HG02943 (cell line): ENCODE measurements at regions not wholly inside any gene's neighbourhood (a gene's known extent, or its start where the extent isn't known, plus 50 kb on each side); places are given as distances from the start of the nearest gene placed in this dataset.

ENCODE experiments used
- ATAC-seq: cut with Tn5 transposase; IDR thresholded peaks from one replicate; pipeline ENCODE4 v1.9.1; 2021; ENCODE audit warnings: mild to moderate bottlenecking, low read depth, moderate library complexity; ENCODE audit not compliant: unreplicated experiment

DNA sequence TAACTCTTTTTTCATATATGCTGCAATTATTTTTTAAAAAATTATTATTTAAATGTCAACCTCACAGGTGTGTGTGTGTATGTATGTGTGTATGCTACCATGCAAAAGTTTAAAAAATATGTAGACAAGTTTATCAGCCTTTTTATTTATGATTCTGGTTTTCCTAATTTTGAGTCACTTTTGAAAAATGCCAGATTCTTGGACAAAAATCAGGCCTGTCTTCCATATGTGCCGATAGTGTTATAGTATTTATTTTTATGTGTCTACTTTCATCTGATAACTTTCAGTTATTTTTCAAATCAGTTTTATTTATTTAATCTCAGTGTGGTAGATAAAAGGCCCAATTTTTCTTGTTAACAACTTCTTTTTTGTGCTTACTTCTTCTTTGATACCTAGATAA lies 176.2 kb downstream of the RDH14 start:
- no peak for ATAC-seq

DNA sequence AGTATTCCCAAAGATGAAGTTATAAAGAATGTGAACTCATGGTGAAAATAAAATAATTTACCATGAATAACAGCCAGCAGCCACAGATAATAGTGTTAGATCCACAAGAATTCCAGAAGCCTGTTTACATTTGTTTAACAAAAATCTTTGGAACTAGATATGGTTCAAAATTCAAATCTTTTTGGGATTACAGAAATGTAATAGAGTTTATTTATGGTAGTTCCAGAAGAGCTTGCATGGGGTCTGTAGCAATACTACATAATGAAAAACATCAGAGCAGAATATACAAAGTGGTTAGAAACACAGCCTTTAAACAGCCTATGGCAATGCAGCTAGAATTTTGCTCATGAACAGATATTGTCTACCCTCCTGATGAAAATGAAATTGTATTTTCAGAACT lies 179.1 kb downstream of the RDH14 start:
- no peak for ATAC-seq

DNA sequence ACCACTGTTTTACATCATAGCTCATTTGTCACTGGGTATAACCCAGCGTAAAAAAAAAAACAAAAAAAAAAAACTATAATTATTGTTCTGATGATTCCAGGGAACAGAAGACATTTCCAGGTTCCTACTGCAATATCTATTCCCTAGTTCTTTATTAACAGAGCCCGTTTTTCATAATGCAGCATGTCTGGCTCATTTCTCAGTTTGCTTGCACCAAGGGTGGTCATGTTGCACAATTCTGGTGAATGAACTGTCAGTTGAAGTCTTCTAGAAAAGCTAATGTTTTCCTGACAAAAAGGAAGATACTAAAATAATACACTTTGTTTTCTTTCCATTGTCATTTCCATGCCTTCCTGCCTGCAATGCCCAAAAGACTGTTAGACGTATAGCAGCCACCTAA lies 180.1 kb downstream of the RDH14 start:
- ATAC-seq = no peak

DNA sequence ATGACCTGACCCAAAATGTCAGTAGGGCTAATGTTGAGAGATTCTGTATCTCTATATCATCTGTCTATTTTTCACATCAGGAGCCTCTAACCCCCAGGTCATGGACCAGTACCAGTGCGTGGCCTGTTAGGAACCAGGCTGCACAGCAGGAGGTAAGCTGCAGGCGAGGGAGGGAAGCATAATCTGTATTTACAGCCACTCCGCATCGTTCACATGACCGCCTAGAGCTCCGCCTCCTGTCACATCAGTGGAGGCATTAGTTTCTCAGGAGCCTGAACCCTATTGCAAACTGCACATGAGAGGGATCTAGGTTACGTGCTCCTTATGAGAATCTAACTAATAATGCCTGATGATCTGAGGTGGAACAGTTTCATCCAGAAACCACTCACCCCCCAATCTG lies 180.6 kb downstream of the RDH14 start:
- ATAC-seq = no peak

DNA sequence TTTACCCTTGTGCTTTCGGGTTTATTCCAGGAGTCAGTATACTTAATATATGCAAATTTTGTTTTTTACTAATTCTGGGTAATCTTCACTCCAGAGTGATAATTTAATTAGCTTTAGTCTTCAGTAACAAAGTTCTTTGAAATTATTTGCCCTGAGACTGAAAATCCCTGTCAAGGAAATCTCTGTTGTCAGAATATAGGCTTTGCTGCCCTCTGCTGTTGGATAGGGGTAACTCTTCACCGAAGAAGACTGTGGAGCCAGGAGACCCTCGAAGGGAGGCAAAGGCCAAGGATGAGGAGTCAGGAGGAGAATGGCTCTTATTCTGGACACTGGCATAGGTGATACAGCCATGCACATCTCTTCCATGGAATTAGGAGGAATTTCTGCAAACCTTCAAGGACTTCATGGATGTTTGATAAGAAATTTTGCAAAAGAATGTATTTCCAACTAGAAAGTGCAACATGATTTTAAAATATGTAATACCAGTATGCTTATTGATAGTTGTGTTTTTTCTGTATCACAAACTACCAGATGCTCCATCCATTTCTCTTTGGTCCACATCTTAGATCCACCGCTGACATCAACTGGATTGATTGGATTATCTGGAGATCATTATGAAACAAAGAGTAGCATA lies 182.3 kb downstream of the RDH14 start:
- no peak for ATAC-seq

DNA sequence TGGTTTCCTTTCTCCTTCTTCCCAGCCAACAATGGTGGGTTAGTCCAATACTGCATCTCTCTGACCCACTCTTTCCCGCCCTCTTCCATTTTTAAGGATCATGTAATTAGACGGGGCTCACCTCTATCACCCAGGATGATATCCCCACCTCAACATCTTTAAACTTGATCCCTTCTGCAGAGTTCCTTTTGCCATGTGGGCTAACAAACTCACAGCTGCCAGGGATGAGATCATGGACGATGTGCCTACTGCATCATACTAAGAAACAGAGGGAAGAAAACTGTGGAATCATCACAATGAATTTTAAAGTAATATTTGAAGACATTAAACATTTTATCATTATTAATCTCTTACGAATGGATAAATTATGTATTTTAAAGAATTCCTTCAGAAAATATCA lies 183.5 kb downstream of the RDH14 start:
- no peak for ATAC-seq

DNA sequence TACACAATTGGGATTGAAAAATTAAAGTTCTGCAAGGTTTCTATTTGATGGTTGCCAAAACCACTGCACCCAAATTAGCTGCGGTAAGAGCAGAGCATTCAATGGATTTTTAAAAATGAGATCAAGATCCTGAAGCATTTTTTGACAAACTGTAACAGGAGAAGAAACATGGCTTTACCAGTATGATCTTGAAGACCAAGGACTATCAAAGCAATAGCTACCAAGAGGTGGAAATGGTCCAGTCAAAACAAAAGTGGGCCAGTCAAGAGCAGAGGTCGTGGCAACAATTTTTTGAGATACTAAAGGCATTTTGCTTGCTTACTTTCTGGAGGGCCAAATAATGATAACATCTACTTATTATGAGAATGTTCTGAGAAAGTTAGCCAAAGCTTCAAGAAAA lies 186.8 kb downstream of the RDH14 start:
- no peak for ATAC-seq

DNA sequence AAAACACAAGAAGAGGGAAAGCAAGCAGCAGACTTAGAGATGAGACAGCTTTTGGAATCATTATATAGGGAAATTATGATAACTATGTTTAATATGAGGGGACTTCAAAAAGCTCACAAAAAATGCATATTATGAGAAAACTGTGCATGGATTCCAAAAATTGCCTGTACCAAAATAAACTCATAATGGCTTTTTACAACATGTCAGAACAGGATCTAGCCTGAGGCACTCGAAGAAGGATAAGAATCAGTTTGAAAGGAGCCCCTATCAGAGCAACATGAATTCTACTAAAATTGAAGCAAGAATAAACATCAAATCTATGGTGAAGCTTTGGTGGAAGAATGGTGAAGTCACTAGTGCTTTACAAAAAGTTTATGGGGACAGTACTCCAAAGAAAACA lies 187.4 kb downstream of the RDH14 start:
- ATAC-seq = no peak

DNA sequence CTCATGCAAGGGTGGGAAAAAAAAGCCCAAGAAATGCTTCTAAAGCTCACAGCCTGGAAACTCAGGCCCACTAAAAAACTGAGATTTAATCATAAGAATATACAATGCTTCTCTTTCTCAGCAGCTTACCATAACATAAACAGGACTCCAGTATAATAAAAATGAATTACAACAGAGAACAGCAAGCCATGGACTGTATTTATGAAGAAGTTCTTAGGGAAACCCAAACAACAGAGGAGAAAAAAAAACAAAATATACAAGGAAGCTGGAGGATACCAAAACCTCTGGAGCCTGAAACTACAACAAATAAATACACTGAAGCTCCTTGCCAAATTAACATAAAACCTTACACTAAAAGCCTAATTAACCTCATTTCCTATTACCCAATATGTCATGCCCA lies 187.8 kb downstream of the RDH14 start:
- no peak for ATAC-seq

DNA sequence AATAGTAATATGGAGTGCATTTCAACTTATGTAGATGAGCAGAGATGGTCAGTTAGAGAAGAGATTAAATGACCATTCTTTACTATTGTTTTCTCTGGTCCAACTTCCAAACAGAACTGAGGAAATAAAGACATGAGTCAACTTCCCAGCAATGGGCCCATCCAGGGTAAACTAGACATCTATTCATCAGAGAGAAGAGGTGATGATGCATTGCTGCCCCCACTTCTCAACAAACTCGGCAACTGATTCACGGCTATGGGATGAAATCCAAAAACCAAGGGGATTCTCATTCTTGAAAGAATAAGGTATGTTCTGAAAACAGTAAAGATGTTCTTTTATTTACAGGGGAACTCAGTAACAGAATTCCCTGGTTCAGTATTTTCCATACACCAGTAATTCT lies 190.7 kb downstream of the RDH14 start:
- ATAC-seq = no peak

DNA sequence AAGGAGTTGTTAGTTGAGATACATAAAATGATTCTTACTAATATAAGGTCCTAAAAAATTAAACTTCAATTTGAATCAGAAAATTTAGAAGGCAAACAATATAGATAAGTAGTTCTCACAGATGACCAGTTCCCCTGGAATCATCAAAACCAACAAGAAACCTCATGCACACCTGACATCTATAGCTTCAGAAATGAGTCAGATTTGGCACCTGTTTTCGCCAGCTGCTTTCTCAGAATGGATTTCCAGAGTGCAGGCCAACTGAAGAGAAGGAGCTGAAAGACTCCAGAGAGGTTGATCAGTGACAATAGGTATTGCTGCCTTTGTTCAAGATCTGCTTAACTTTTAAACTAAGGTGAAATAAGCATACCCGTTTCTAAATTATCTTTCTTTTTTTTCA lies 192.4 kb downstream of the RDH14 start:
- no peak for ATAC-seq

DNA sequence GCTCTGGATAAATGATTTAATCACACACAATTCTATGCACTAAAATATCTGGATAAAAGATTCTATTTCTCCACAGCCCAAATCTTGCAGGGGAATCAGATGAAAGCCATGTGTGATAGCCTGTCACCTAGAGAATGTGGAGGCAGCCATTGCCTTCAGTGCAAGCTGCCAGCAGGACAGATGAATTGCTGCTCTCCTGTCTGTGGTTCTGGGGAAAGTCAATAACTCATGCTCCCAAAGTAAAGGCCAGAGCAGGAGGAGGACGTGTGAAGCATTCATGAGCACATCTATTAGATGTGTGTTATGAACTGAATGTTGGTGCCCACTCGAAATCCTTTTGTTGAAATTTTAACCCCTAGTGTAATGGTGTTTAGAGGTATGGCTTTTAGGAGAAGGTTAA lies 195.1 kb downstream of the RDH14 start:
- ATAC-seq = no peak

DNA sequence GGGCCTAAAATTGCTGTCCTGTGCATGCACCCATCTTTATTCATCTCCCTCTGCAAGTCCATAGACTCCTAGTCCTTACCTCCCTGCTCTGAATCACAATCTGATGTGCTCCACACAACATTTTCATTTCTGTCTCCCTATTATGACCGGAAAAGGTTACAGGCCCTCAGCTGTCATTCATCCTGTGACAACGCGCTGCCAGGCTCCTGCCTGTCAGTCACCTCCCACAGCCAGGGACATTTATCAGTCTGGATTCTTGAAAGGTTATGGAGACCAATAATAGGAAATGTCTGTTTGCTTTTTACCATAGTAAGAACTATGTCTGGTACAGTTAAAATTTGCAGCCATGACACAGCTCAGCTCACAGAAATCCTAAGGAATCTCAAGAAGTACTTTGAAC lies 197.1 kb downstream of the RDH14 start:
- ATAC-seq = no peak

DNA sequence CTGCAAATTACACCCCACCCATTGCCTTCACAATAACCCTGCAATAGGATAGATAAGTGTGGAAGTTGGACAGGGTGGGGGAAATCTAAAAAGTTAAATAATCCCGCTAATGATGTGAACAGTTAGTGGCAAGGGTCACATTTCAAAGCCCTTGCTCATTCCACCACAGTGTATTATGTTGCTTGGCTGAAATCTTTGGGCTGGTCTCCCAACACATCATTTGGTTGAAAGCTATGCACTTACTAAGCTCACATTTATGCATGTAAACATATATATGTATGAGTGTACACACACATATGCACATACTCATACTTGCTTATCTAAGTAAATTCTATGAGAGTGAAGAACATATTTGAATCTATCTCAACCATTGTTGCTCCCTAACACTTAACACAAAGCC lies 197.8 kb downstream of the RDH14 start:
- ATAC-seq = no peak

DNA sequence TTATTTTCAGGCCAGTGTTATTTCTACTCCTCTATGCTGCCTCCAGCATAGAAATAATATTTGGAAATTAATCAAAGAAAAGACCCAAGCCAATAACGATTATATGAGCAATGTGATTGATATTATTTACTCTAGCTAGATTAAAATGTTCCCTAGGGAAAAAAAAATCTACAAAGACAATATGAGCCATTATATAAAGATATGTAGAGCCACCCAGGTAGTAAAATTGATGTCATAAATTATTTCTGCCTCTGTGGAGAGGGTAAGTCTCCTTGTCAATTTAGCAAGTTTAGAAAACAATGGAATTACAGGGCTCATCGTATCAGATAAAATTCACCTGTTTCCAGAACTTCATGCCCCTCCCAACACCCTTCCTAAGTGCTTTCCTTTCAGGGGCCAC lies 202.9 kb downstream of the RDH14 start:
- ATAC-seq = no peak

DNA sequence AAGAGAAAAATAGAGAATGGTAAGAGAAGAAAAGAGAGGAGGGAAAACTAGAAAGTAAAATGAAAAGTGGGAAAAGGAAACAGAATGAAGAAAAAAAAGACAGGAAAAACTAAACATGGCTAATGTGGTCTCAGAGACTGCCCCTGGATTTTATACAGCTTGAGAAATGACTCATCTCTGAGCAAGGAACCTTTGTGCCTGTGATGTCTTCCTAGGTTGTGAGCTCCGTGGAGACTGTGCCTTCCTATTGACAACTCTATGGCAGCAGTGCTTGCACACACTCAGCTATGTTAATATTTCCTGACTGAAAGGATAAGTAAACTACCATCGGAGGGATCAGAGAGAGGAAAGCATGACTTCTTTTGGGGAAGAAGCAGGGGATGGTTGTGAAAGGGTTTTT lies 203.8 kb downstream of the RDH14 start:
- ATAC-seq = no peak

DNA sequence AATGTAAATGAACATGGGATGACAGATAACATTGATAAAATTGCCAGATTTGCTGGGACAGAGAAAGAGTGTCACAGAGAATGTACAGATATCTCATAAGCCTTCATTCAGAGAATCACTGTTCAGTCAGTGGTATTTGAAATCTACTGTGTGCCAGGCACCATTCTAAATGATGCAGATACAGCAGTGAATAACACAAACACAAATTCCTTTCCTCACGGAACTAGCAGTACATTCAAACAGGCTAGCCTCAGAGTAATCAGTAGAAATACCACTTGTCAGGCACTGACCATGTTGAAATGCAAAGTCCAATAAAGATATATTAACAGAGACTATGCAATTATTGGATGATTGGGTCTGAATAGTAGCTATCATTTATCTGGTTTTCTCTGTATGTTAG lies 211.0 kb downstream of the RDH14 start:
- no peak for ATAC-seq

DNA sequence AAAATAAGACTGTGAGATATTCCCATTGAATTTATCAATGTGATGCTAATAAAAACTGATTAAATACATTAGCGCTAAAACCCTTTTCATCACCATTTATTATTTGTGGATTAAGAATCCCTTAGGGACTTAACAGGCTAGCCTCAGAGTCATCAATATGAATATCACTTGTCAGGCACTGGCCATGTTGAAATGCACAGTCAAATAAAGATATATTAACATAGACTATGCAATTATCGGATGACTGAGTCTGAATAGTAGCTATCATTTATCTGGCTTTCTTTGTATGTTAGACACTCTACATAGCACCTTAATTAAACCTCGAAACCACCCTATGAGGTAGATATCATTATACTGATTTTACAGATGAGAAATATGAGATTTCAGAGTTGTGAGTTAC lies 213.6 kb downstream of the RDH14 start:
- no peak for ATAC-seq

DNA sequence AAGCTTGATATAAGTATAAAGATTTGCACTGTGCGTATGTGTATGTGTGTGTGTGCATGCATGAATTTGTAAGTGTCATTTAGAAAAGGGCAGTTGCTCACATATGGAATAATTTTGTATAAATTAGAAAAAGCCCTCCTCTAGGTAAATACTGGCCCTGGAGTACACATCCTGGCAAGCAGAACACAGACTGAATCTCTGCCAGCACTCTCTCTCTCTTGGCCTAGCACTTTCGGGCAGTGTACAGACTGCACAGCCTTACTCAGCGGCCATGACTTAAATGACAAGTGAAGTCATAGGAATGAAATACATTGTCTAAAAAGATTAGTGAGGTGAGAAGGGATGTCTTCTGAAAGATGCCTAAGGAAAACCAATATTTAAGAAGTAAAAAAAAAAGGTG lies 214.1 kb downstream of the RDH14 start:
- ATAC-seq = no peak

DNA sequence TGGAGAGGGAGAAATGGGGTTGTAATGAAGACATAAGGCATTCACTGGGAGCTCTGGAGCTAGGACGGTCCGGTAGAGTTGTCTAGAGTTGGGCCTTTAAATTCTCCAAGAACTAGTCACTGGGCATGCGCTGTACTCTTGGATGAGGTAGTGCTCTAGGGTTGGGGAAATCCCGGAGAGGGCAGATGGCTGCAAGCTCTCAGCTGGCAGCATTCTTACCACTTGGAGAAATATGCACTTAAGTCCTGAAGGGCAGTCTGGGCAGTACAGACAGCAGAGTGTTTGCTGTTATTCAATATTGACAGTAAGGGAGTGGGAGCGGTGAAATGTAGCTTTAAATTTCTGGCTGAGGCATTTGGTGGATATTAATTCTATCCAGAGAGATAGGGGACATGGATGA lies 214.6 kb downstream of the RDH14 start:
- ATAC-seq = no peak

DNA sequence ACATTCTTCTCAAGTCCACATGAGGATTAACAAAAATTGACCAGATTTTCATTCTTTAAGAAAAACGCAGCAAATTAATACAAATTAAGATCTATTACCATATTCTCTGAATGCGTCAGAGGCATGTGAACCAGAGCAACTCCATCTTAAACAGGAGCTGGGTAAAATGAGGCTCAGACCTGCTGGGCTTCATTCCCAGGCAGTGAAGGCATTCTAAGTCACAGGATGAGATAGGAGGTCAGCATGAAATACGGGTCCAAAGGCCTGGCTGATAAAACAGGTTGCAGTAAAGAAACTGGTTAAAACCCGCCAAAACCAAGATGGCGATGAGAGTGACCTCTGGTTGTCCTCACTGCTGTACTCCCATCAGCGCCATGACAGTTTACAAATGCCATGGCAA lies 217.6 kb downstream of the RDH14 start:
- ATAC-seq = no peak

DNA sequence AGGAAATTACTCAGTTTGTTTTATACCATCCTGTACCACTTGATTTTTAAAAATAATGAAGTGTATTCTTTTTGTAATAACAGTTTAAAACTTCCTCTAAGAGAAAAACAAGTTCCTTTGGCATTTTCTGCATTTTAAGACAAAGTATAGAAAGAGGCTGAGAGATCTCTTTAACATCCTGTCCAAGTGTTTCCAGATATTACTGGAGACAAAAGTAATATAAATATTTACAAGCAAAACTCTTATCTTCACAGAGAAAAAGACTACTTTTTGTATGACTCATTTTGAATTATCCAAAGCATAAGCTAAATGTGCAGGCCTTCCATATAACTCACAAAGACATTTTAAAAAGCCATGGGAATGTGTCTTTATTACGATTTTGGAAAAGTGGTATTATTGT lies 221.1 kb downstream of the RDH14 start:
- no peak for ATAC-seq

DNA sequence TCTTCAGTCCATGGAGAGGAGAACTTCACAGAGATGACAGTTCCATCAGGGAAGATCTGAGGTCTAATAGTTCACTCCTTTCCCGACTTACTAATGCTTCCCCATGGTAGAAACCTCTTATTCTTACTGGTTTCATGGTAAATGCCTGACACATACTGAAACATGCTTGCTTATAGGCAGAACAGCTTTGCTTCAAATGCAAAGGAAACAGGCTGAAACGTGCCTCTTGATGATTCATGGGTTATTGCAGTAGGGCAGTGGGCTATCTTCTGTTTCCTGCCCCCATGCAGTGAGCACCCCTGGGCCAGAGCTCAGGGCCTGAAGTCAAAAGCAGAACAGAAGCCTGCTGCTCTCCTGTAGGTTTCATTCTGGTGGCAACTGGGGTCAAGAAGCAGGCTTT lies 223.5 kb downstream of the RDH14 start:
- ATAC-seq = no peak
